HG02588 (cell line): ENCODE measurements at regions not wholly inside any gene's neighbourhood (a gene's known extent, or its start where the extent isn't known, plus 50 kb on each side); places are given as distances from the start of the nearest gene placed in this dataset.
"Not testable (repeated sequence)": the region's sequence is repeated elsewhere in the genome, so short reads cannot be mapped to it uniquely, and the experiment has no call there.

Source experiments
- ATAC-seq: cut with Tn5 transposase; IDR thresholded peaks from one replicate; pipeline ENCODE4 v1.9.1; 2021; ENCODE audit warnings: mild to moderate bottlenecking, moderate library complexity; ENCODE audit not compliant: unreplicated experiment

- no peak for ATAC-seq
Measured at GRCh38 chr6:67608099-67608749, 1026.9 kb upstream of the ADGRB3 start.

GRCh38 chr6:67606906-67607828 lies 1027.9 kb upstream of the ADGRB3 start:
- no peak for ATAC-seq

GRCh38 chr6:67594366-67594765 lies 1040.7 kb upstream of the ADGRB3 start:
- no peak for ATAC-seq

- no peak for ATAC-seq
Measured at GRCh38 chr6:67593247-67593646, 1041.8 kb upstream of the ADGRB3 start.

- no peak for ATAC-seq
Measured at GRCh38 chr6:67591910-67592309, 1043.2 kb upstream of the ADGRB3 start.

- ATAC-seq, result no peak
Measured at GRCh38 chr6:67567842-67568241, 1067.2 kb upstream of the ADGRB3 start.

GRCh38 chr6:67563671-67564070 lies 1071.4 kb upstream of the ADGRB3 start:
- no peak for ATAC-seq

GRCh38 chr6:67560068-67560467 lies 1075.0 kb upstream of the ADGRB3 start:
- ATAC-seq, result no peak

GRCh38 chr6:67558985-67559384 lies 1076.1 kb upstream of the ADGRB3 start:
- no peak for ATAC-seq

- no peak for ATAC-seq
Measured at GRCh38 chr6:67544851-67545452, 1090.1 kb upstream of the ADGRB3 start.

- ATAC-seq, result no peak
Measured at GRCh38 chr6:67541586-67541985, 1093.5 kb upstream of the ADGRB3 start.

GRCh38 chr6:67538032-67538431 lies 1097.0 kb upstream of the ADGRB3 start:
- no peak for ATAC-seq

GRCh38 chr6:67535946-67536345 lies 1099.1 kb upstream of the ADGRB3 start:
- no peak for ATAC-seq

GRCh38 chr6:67506352-67506751 lies 1128.7 kb upstream of the ADGRB3 start:
- no peak for ATAC-seq

- ATAC-seq, result no peak
Measured at GRCh38 chr6:67501755-67502154, 1133.3 kb upstream of the ADGRB3 start.

- no peak for ATAC-seq
Measured at GRCh38 chr6:67497749-67498148, 1137.3 kb upstream of the ADGRB3 start.

- no peak for ATAC-seq
Measured at GRCh38 chr6:67496191-67496590, 1138.9 kb upstream of the ADGRB3 start.

- no peak for ATAC-seq
Measured at GRCh38 chr6:67493682-67494081, 1141.4 kb upstream of the ADGRB3 start.

GRCh38 chr6:67475700-67476099 lies 1159.4 kb upstream of the ADGRB3 start:
- ATAC-seq, result no peak

GRCh38 chr6:67467341-67467740 lies 1167.7 kb upstream of the ADGRB3 start:
- ATAC-seq, result no peak

- ATAC-seq, result not testable (repeated sequence)
Measured at GRCh38 chr6:67462725-67463124, 1172.4 kb upstream of the ADGRB3 start.

GRCh38 chr6:67459556-67459955 lies 1175.5 kb upstream of the ADGRB3 start:
- ATAC-seq, result no peak
